ENCODE measurements at regions not wholly inside any gene's neighbourhood (a gene's known extent, or its start where the extent isn't known, plus 50 kb on each side); places are given as distances from the start of the nearest gene placed in this dataset.

- no peak for TF ChIP-seq CTCF (IDR thresholded peaks at IDR 0.05; ENCODE audit: low read depth, low read length, missing input control)
- TF ChIP-seq MAX (IDR thresholded peaks at IDR 0.05), result no peak
- no peak for TF ChIP-seq SP1 (IDR thresholded peaks at IDR 0.05)
- TF ChIP-seq RAD21 (IDR thresholded peaks at IDR 0.05), result no peak
- no peak for TF ChIP-seq RXRA (IDR thresholded peaks at IDR 0.05)
- TF ChIP-seq JUND (IDR thresholded peaks at IDR 0.05), result no peak
- TF ChIP-seq EGR1 (IDR thresholded peaks at IDR 0.05; ENCODE audit: low read depth in 2 of 2), result no peak
- no peak for TF ChIP-seq YY1 (IDR thresholded peaks at IDR 0.05)
- no peak for TF ChIP-seq REST (IDR thresholded peaks at IDR 0.05)
Observed at GRCh38 chr5:100646011-100646410, 110.8 kb downstream of the FAM174A start.
